ENCODE measurements at regions not wholly inside any gene's neighbourhood (a gene's known extent, or its start where the extent isn't known, plus 50 kb on each side); places are given as distances from the start of the nearest gene placed in this dataset.

DNA sequence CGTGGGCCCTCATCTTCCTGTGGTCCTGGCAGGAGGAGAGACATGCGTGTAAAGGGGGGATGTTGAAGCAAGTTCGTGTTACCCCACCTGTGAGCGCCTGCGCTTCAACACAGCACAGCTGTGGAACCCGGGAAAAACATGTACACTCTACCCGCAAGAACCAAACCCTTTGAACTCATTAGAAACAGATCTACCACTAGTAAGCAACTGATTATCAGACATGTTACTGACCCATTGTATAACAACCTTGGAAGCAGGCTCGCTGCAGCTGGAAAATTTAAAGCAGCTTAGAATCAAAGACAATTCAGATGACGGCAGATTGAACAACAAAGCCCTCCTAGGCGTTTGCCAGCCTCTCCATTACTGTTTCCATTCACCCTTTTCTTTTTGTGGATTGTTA, 771.7 kb upstream of the SALL3 start:
- TF ChIP-seq CTCF (IDR thresholded peaks at IDR 0.05), result no peak
- TF ChIP-seq POLR2A (IDR thresholded peaks at IDR 0.05), result no peak
